ENCODE measurements at regions not wholly inside any gene's neighbourhood (a gene's known extent, or its start where the extent isn't known, plus 50 kb on each side); places are given as distances from the start of the nearest gene placed in this dataset.

DNA sequence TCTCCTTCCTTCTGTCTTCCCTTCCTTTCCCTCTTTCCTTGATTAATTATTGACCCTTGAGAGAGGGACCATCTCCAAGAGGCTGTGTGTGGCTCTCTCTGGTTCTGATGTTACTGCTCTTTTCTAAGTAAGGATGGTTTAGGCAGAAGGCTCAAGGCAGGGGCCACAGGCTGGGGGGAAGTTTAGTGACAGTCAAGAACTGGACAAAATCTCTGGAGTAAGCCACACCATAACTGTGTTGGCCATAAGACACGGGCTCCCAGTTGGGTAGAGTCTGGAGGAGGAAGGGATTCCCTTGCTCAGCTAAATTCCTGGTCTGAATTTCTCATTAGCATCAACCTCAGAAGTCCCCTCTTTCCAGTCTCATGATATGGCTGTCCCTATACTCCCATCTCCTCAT, 74.7 kb downstream of the BUD13 start:
- Histone ChIP-seq H3K27me3 (ENCODE audit: insufficient read depth, low read length) (no peaks in the 10 kb centered on the region; the same call in 1 of the 2 replicates), H3K9ac (ENCODE audit: low read depth, low read length) (no peak overlapping the region)

DNA sequence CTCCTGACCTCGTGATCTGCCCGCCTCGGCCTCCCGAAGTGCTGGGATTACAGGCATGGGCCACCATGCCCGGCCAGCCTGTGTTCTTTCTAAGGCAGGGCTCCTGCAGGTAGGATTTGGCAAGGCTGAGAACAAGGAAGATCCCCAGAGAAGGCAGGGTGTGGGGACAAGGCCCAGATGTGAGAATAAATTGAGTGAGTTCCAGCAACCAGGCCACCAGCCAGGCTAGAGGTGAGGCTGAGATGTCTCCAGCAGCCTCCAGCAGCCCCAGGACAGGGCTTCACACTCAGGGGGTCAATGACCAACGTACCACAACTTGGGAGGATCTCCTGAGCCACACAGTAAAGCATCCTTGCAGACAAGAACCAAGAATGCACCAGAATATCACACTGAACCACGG, 75.1 kb downstream of the BUD13 start:
- H3K27me3 ChIP-seq (ENCODE audit: insufficient read depth, low read length) = no peaks in the 10 kb centered on the region; the same call in 1 of the 2 replicates
- H3K9ac ChIP-seq (ENCODE audit: low read depth, low read length) = no peak overlapping the region
- no peak overlapping the region for H3K4me3 ChIP-seq (ENCODE audit: low read length)
- H3K27ac ChIP-seq (ENCODE audit: low read length) = no peak overlapping the region
- H3K4me1 ChIP-seq (ENCODE audit: insufficient read depth, low read length) = peaks cover 7% of the 10 kb centered on the region; the same call in 1 of the 2 replicates
- no peaks in the 10 kb centered on the region for H3K36me3 ChIP-seq (ENCODE audit: insufficient read depth, low read depth, low read length)
- H3K9me3 ChIP-seq (ENCODE audit: insufficient read depth, low read depth, low read length) = no peaks in the 10 kb centered on the region

More for the DNA sequence above, 74.7 kb downstream of the BUD13 start:
- H3K4me3 ChIP-seq (ENCODE audit: low read length) = no peak overlapping the region
- H3K9me3 ChIP-seq (ENCODE audit: insufficient read depth, low read depth, low read length) = no peaks in the 10 kb centered on the region
- H3K27ac ChIP-seq (ENCODE audit: low read length) = no peak overlapping the region
- no peaks in the 10 kb centered on the region for H3K36me3 ChIP-seq (ENCODE audit: insufficient read depth, low read depth, low read length)
- peaks cover 12% of the 10 kb centered on the region; the same call in 1 of the 2 replicates for H3K4me1 ChIP-seq (ENCODE audit: insufficient read depth, low read length)

GRCh38 chr11:116697011-116697410, 75.8 kb downstream of the BUD13 start:
- Histone ChIP-seq H3K27me3 (ENCODE audit: insufficient read depth, low read length) (no peaks in the 10 kb centered on the region; the same call in 1 of the 2 replicates), H3K27ac (ENCODE audit: low read length) (no peak overlapping the region), H3K9ac (ENCODE audit: low read depth, low read length) (no peak overlapping the region), H3K36me3 (ENCODE audit: insufficient read depth, low read depth, low read length) (no peaks in the 10 kb centered on the region), H3K4me3 (ENCODE audit: low read length) (no peak overlapping the region), H3K4me1 (ENCODE audit: insufficient read depth, low read length) (peaks cover 7% of the 10 kb centered on the region; the same call in 1 of the 2 replicates), H3K9me3 (ENCODE audit: insufficient read depth, low read depth, low read length) (no peaks in the 10 kb centered on the region)

DNA sequence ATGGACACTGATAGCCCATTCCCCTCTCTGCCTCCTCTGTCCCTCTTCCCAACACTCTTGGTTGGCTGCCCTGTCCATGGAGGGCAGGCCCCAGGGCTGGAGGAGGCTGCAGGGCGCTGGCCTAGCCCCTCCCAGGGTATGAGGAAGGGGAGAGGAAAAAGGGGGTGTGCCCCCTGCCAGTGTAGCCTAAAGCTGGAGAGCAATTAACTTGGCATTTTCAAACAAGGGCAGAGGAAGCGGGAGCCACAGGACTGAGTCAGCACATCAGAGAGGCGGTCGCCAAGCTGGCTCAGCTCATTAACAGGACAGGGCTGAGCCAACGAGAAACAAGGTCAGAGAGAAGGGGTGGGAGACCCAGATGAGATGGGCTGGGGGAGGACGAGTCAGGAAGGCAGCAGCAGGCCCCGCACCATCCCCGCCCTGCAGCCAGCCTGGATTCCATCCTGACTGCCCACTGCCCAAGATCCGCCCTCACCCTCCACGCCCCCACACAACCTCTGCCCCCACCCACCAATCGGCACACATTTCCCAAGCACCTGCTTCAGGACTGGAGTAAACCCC, 76.3 kb downstream of the BUD13 start:
- no peaks in the 10 kb centered on the region for H3K36me3 ChIP-seq (ENCODE audit: insufficient read depth, low read depth, low read length)
- H3K4me1 ChIP-seq (ENCODE audit: insufficient read depth, low read length) = peaks cover 7% of the 10 kb centered on the region; the same call in 1 of the 2 replicates
- no peak overlapping the region for H3K4me3 ChIP-seq (ENCODE audit: low read length)
- no peaks in the 10 kb centered on the region; the same call in 1 of the 2 replicates for H3K27me3 ChIP-seq (ENCODE audit: insufficient read depth, low read length)
- H3K27ac ChIP-seq (ENCODE audit: low read length) = no peak overlapping the region
- H3K9ac ChIP-seq (ENCODE audit: low read depth, low read length) = no peak overlapping the region
- no peaks in the 10 kb centered on the region for H3K9me3 ChIP-seq (ENCODE audit: insufficient read depth, low read depth, low read length)

DNA sequence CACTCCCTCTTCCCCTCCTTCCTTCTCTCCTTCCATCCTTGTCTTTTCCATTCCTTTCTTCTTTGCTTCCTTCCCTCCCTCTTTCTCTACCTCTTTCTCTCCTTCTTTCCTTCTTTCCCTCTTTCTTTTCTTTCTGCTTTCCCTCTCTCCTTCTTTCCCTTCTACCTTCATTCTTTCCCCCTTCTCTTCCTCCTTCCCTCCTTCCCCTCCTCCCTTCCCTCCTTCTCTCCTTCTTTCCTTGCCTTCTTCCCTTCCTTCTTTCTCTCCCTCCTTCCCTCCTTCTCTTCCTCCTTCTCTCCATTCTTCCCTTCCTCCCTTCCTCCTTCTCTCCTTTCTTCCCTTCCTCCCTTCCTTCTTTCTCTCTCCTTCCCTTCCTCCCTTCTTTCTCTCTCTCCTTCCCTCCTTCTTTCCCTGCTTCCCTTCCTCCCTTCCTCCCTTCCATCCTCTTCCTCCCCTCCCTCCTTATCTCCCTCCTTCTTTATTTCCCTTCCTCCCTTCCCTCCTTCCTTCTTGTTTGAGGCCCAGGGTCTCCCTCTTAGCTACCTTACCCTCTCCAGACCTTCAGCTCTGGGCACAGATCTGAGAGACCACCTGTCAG, 77.0 kb downstream of the BUD13 start:
- H3K4me1 ChIP-seq (ENCODE audit: insufficient read depth, low read length) = peaks cover 7% of the 10 kb centered on the region; the same call in 1 of the 2 replicates
- H3K4me3 ChIP-seq (ENCODE audit: low read length) = no peak overlapping the region
- H3K9ac ChIP-seq (ENCODE audit: low read depth, low read length) = no peak overlapping the region
- H3K9me3 ChIP-seq (ENCODE audit: insufficient read depth, low read depth, low read length) = no peaks in the 10 kb centered on the region
- no peaks in the 10 kb centered on the region; the same call in 1 of the 2 replicates for H3K27me3 ChIP-seq (ENCODE audit: insufficient read depth, low read length)
- no peak overlapping the region for H3K27ac ChIP-seq (ENCODE audit: low read length)
- H3K36me3 ChIP-seq (ENCODE audit: insufficient read depth, low read depth, low read length) = no peaks in the 10 kb centered on the region

DNA sequence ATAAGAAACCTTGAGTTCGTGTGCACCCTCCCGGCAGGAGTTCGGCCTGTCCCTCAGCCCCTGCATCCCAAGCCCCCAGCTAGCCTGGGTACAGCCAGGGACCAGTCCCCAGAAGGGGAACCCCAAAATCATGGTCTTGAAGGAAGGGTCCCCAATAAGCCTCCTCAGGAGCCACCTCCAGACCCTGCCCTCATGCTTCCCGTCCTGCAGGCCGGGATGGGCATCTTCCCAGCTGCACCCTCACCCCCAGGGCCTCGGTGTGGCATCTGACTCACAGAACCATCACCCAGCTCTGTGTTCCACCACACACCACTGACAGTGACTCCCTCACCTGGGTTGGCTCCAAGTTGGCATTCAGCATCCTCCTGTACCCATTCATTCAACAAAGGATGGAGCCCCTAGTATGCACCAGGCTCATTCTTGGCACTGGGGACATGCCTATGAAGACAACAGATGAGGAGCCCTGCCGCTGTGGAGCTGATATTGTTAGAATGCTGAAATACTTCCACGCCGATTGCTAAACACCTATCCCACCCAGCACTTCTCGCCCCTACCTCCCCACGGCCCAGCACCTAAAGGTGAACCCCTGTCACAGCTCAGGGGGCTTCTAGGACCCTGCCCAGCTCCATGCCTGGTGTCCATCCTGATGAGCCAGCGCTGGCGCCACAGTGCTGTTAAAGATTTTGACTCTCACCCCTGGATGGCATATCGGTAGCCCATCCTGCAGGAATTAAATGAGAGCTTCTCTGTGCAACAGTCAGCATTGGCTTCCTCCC, 77.8 kb downstream of the BUD13 start:
- H3K9ac ChIP-seq (ENCODE audit: low read depth, low read length) = no peak overlapping the region
- H3K9me3 ChIP-seq (ENCODE audit: insufficient read depth, low read depth, low read length) = no peaks in the 10 kb centered on the region
- no peaks in the 10 kb centered on the region for H3K36me3 ChIP-seq (ENCODE audit: insufficient read depth, low read depth, low read length)
- no peak overlapping the region for H3K4me3 ChIP-seq (ENCODE audit: low read length)
- H3K27me3 ChIP-seq (ENCODE audit: insufficient read depth, low read length) = no peaks in the 10 kb centered on the region; the same call in 1 of the 2 replicates
- H3K4me1 ChIP-seq (ENCODE audit: insufficient read depth, low read length) = peaks cover 7% of the 10 kb centered on the region; the same call in 1 of the 2 replicates
- no peak overlapping the region for H3K27ac ChIP-seq (ENCODE audit: low read length)

- H3K4me3 ChIP-seq (ENCODE audit: low read length) = no peak overlapping the region
These were observed 78.5 kb downstream of the BUD13 start for GRCh38 chr11:116694349-116694725.

DNA sequence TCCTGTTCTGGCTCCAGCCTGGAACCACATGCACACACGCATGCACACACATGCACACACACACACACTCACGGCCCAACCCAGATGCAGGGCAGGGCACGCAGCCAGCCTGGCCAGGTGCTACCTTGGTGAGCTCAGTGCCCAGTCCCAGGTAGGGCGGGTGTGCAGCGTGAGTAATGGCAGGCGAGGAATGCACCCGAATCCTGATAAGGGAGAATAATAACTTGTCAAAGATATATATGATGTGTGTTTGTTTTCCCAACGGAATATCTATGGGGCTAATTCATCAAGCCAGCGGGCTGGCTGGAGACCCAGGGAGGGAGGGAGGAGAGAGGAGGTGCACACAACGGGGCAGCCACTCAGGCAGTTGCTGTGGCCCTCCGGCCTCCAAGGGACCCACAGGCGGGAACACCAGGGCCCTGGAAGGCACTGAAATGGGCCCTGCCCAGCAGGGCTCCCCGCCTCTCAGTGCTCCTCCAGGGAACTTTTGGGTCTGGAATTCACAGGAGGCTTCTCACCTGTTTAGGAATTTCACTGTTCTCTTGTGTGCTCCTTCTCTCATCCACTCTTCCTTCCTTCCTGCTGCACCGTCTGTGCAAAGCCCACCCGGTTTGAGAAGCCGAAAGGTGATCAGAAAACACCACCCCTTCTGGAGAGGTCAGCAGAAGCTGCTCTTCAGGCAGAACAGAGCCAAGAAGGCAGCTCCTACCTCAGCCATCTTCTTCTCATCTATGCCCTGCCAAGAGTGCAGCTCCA, 79.0 kb downstream of the BUD13 start:
- Histone ChIP-seq H3K36me3 (ENCODE audit: insufficient read depth, low read depth, low read length) (no peaks in the 10 kb centered on the region), H3K4me3 (ENCODE audit: low read length) (no peak overlapping the region), H3K27ac (ENCODE audit: low read length) (no peak overlapping the region), H3K27me3 (ENCODE audit: insufficient read depth, low read length) (no peaks in the 10 kb centered on the region; the same call in 1 of the 2 replicates), H3K4me1 (ENCODE audit: insufficient read depth, low read length) (peaks cover 8% of the 10 kb centered on the region; the same call in 1 of the 2 replicates), H3K9ac (ENCODE audit: low read depth, low read length) (no peak overlapping the region), H3K9me3 (ENCODE audit: insufficient read depth, low read depth, low read length) (no peaks in the 10 kb centered on the region)

More at GRCh38 chr11:116694349-116694725, 78.5 kb downstream of the BUD13 start:
- H3K4me1 ChIP-seq (ENCODE audit: insufficient read depth, low read length) = peaks cover 7% of the 10 kb centered on the region; the same call in 1 of the 2 replicates
- no peaks in the 10 kb centered on the region; the same call in 1 of the 2 replicates for H3K27me3 ChIP-seq (ENCODE audit: insufficient read depth, low read length)
- no peaks in the 10 kb centered on the region for H3K36me3 ChIP-seq (ENCODE audit: insufficient read depth, low read depth, low read length)
- no peaks in the 10 kb centered on the region for H3K9me3 ChIP-seq (ENCODE audit: insufficient read depth, low read depth, low read length)
- no peak overlapping the region for H3K27ac ChIP-seq (ENCODE audit: low read length)
- no peak overlapping the region for H3K9ac ChIP-seq (ENCODE audit: low read depth, low read length)

- Histone ChIP-seq H3K4me3 (ENCODE audit: low read length) (no peak overlapping the region), H3K36me3 (ENCODE audit: insufficient read depth, low read depth, low read length) (no peaks in the 10 kb centered on the region), H3K4me1 (ENCODE audit: insufficient read depth, low read length) (peaks cover 14% of the 10 kb centered on the region), H3K27me3 (ENCODE audit: insufficient read depth, low read length) (no peaks in the 10 kb centered on the region; the same call in 1 of the 2 replicates), H3K9me3 (ENCODE audit: insufficient read depth, low read depth, low read length) (no peaks in the 10 kb centered on the region), H3K27ac (ENCODE audit: low read length) (no peak overlapping the region), H3K9ac (ENCODE audit: low read depth, low read length) (no peak overlapping the region)
These were observed 79.7 kb downstream of the BUD13 start for GRCh38 chr11:116693102-116693570.

DNA sequence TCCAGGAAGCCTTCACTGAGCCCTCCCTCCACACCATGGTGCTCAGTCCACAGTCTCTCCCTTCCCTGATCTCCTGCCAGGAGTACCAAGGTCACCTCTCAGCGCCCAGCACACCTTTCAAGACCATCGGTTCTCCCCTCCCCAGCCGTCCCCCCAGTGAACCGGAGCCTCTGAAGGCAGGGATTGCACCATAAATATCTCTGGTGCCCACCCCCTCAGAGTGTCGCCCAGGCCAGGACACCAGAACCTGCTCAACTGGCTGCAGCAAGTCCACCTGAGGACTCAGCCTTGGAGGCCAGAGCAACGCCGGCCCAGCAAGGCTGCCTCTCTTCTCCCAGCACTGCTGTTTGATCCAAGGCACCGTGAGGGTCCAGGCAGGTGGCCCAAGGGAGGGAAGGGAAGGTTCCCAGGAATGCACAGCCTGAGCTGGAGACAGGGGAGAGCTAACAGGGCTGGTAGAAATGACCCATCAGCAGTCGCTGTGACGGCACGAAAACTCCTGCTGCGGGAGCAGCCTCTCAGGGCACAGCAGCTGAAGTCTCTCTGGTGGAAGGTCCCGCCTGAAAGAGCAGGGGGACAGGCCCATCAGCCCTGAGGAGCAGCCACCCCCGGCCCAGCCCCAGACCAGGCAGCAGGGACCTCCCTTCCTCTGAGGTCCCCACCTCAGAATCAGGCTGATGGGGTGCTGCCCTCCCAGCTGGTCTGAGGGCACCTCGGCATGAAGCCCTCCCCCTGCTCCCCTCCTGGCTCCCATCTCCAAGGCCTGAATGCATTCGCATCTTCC, 80.3 kb downstream of the BUD13 start:
- Histone ChIP-seq H3K4me3 (ENCODE audit: low read length) (no peak overlapping the region), H3K9me3 (ENCODE audit: insufficient read depth, low read depth, low read length) (no peaks in the 10 kb centered on the region), H3K36me3 (ENCODE audit: insufficient read depth, low read depth, low read length) (no peaks in the 10 kb centered on the region), H3K27me3 (ENCODE audit: insufficient read depth, low read length) (no peaks in the 10 kb centered on the region; the same call in 1 of the 2 replicates), H3K27ac (ENCODE audit: low read length) (no peak overlapping the region), H3K4me1 (ENCODE audit: insufficient read depth, low read length) (peaks cover 16% of the 10 kb centered on the region), H3K9ac (ENCODE audit: low read depth, low read length) (no peak overlapping the region)

All from iPS-20b (cell line).